NCI-H526 (cell line): ENCODE measurements at regions not wholly inside any gene's neighbourhood (a gene's known extent, or its start where the extent isn't known, plus 50 kb on each side); places are given as distances from the start of the nearest gene placed in this dataset.
"Not testable (repeated sequence)": the region's sequence is repeated elsewhere in the genome, so short reads cannot be mapped to it uniquely, and the experiment has no call there.

Experiments
- DNase-seq, 2 experiments: peaks; one replicate each; lab custom pipeline; 2025; lab: John Stamatoyannopoulos, UW

GRCh38 chr7:20083781-20084180 is 133.4 kb downstream of the MACC1 start:
- DNase-seq: no peak

DNA sequence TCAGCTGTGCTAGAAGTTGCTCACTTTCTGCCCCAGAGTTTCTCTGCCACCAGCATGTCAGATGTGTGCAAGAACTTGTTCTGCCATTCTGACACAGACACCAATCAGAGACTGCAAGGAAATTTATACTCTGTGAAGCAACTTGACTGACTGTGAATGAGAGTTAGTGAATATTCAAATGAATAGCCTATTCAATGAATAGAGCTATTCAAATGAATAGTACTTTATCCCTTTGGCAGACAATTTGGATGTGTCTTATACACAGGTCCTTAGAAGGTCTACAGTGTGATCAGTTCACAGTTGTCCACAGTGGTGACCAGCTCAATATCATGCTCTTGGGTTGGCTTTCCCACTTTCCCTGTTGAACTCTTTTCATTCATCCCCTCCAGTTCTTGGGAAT is 138.1 kb downstream of the MACC1 start:
- peak; percentile 25 to 72 for DNase-seq

DNA sequence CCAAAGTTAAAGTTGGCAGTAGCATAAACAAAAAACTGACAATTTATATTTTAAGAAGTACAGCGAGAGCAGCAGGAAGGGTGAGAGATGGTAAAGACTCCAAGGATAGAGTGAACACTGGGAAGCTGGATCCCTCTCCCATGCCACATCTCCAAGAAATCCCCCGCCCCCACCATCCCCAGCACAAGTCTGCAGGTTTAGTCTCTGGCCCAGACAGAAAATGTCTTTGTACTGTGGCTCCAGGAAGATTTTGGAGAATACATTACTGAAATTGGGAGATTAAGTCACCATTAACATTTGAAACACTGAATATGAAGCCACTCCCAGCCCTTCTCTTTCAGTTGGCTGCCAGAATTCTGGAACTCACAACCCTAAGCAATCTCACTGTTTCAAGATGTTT is 140.3 kb downstream of the MACC1 start:
- no peak for DNase-seq

DNA sequence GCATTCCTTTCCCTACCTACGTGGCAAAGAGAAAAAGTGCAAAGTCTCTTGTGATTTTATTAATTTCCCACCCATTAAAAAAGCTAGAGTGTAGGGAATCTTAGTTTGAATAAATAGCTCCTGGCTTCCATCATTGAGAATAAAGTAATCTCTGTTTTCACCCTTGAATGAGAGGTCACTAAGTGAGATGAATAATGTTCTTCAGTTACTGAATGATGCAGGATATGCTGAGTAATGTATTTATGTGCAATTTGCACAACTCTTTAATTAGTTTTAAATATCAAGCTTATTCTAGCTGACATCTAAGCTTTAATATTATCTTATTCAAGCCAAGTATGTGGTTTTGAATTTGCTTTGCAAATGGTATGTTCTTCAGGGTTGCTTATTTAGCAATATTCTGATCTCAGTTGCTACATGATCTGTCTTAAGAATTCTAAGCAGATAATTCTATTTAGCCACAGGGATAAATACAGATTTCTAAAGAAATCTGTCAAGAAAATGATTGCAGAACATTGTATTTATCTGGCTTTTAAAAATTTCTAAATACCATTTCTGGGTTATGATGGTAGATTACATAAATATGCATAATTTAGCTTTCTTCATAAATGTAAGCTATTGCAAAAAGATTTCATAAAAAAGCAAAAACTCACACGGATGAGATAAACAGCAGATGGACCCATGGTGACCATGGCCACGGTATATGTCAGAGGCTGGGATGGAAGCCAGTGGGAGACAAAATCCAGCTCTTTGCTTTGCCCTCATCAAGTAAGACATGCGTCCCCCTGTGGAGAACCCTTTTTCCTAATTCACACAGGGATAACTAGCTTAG is 141.0 kb downstream of the MACC1 start:
- DNase-seq: no peak

GRCh38 chr7:20075440-20075839 is 141.7 kb downstream of the MACC1 start:
- DNase-seq: no peak

GRCh38 chr7:20068004-20068403 is 149.2 kb downstream of the MACC1 start:
- DNase-seq: not testable (repeated sequence)

DNA sequence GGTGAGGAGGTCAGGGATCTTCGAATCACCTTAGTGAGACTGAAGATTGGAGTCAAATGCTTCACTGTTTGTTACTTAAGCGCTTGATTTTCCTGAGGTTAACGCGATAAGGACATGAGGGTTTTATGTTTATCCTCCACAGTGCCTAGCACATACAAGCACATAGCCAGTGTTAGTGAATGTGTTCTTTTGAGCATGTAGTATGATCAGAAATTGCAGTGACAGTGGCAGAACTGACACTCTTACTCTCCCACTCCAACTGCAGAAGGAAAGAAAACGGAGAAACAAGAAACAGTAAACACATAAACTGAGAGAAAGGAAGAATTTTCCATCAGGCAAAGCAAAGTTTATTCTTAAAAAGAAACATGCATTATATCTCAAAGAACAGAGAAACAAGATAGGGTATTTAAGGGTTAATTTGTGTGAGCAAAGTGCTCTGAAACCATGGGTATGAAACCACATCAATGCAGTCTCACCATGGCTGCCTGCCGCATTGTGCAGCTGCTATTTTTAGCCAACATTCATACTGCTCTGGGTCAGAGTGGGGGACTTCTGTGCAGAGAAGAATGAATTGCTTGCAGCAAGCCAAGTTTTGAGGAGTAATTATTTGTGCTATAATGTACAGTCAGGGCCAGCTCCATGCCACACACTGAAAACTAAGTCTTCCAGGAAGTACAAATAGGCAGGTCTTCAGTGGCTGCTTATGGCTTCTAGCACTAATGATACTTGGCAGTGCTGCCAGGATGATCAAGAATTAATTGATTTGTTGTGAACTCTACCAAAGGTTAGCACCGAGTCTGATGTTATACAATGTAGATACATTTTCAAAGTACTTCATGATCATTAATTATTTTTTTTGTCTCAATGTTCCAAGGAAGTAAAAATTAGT is 152.0 kb downstream of the MACC1 start:
- DNase-seq: no peak

DNA sequence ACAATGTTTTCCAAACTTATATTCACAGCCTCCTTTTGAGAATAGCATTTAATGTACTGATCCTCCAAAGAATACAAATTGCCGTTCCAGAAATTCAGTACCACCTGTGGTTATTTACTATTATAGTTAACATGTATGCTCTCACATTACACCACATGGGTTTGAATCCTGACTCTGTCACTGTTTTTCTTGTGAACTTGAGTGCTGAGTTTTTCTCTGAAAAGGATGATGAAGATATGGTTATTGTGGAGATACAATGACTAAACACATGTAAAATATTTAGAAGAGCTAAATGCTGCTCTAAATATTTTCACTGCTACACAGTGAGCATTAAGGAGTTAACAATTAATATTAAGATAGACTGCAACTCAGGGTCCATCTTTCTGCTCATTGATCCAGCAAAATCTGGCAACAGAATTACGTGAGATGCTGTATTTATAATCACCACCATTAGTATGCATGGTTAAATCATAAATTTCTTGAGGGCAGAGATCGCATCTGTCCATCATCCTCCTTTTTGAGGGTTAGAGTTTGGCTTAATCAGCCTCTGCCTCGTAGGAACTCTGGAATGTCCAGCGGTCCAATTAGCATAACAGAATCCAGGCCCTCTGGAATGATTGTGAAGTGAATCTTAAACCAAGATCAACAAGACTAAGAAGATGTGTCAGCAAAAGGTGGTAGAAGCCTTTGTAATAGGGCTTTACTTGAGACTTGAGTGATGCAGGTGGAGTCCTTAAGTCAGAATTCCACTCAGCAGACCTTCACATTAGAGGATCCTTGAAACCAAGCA is 152.8 kb downstream of the MACC1 start:
- DNase-seq: no peak

GRCh38 chr7:20063644-20064043 is 153.5 kb downstream of the MACC1 start:
- no peak for DNase-seq

DNA sequence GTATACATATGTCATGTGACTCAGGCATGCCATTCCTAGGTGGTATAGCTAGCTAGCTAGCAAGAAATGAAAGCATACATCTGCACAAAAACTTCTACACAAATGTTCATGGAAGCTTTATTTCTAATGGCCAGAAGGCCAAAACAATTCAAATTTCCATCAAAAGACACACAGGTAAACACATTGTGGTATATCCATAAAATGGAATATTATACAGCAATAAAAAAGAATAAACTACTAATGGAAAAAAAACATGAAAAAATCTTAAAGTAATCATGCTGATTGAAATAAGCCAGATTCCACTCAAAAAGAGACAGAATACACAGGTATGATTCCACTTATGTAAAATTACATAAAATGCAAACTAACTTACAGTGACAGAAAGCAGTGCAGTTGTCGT is 154.3 kb downstream of the MACC1 start:
- no peak for DNase-seq

DNA sequence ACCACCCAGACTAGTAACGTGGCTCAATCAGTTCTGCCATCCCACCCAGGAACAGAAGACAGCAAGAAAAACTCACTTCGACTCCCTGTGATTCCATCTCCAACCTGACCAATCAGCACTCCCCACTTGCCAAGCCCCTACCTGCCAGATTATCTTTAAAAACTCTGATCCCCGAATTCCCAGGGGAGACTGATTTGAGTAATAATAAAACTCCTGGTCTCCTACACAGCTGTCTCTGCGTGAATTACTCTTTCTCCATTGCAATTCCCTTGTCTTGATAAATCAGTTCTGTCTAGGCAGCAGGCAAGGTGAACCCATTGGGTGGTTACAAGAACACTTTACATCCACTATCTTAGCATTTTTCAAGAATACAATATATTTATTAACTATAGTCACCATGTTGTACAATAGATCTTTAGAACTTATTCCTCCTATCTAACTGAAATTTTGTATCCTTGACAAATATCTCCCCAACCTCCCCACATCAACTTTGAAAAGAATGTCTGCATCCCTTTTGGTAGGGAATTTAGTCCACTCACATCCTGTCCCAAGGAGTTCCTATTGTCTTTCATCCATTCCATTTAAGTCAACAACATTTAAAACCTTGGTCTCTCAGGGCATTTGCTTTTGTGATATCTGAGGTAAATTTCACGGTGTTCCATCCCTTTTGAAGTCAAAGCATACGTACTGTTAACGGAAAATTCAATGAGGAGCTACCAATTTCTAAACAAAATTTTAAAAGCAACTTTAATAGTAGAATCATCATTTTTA is 163.7 kb downstream of the MACC1 start:
- no peak for DNase-seq

DNA sequence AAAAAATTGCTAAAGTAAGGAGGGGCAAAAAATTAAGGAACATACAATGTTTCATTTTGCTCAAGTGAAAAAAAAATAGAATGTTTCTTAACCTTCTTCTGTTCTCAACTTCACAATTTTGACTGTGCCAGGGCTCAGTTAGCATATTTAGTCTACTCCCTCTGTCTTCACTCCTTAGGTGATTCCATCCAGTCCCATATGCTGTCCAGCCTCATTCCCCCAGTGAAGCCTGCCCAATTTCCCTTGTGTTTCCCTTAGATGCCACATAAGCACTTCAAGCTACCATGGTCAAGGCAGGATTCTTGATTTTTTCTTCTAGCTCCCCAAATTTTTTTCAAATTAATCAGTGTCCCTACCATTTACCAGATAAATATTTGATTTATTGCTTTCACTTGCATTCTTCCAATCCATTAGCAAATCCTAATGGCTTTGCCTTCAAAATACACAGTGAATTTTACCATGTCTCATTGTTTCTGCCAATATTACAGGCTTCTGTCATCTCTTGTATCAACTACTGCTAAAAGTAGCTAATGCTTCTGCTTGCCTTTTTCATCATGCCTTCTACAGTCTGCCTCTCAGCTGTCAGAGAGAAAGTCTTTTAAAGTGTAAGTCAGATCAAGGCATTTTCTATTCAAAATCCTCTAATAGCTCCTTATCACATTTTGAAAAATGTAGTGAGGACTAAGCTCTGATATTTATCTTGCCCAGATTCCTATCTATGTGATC is 166.8 kb downstream of the MACC1 start:
- no peak for DNase-seq

GRCh38 chr7:20038676-20039075 is 178.5 kb downstream of the MACC1 start:
- DNase-seq: no peak

GRCh38 chr7:20035279-20035875 is 181.8 kb downstream of the MACC1 start:
- no peak for DNase-seq

GRCh38 chr7:20033621-20034400 is 183.4 kb downstream of the MACC1 start:
- DNase-seq: no peak

DNA sequence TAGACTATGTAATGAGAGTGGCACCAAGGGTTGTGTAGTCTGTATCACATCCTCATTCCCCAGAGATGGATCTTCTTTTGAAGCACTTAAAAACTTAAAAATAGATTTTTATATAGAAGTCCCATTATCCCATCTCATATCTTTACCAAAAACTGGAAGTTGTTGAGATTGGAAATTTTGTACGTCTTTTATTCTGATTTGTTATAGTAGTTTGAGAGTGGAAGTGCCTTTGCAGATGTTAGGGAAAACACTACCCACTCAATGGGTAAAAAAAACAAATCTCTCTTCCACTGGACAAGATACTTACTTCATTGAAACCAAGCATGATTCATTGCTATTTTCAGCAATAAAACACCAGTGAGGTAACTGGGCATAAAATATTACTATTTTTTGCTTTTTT is 184.4 kb downstream of the MACC1 start:
- DNase-seq: no peak

DNA sequence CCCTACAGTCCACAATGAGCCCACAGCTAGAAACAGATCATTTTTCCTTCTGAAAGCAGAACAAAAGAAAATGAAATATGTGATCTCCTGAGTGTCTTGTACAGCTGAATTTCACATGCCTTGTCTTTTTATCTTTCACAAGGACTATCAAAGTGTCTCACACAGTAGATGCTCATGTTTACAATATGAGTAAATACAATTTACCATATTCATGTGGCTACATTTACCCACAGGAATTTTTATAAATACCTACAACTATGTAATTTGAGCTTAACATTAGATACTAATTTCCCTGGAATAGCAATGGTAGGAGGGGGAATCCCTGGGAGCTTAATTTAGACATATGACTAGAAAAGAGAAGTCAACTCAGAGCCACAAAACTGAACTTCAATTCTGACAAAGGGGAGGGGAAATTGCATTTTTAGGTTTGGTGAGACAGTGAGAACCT is 186.2 kb downstream of the MACC1 start:
- peak in 1 of 2 experiments; percentile 4 for DNase-seq

- DNase-seq: no peak
Measured at GRCh38 chr7:20030417-20030816, 186.8 kb downstream of the MACC1 start.

DNA sequence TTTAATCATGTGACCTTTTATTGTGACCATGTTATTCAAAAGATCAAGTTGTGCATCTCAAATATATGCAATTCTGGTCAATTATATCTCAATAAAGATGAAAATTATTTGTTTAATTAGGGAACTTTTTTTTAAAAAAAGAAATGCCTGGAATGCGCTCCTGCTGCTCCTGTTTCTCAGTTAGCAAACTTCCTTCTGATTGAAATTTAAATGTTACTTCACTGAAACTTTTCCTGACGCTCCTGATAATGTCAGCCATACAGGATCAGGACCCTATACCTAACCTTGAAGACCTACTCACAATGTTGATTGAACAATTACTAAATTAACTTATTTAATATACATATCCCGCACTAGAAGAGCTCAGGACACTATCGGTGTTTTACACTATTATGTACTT is 190.4 kb downstream of the MACC1 start:
- DNase-seq: no peak

- DNase-seq: no peak
Measured at GRCh38 chr7:20021831-20022230, 195.4 kb downstream of the MACC1 start.
